Body of pancreas (tissue), 4 donors: ENCODE measurements at regions not wholly inside any gene's neighbourhood (a gene's known extent, or its start where the extent isn't known, plus 50 kb on each side); places are given as distances from the start of the nearest gene placed in this dataset.

Source experiments
- ATAC-seq: fragments of 150-250 bp; one replicate; pipeline ENCODE4 v1.9.1; 2016
- DNase-seq, 4 donors: peaks; one replicate each; pipeline ENCODE4 v3.0.0-alpha.2; 2019
- H3K27ac ChIP-seq, 4 donors: fragments of 200-600 bp; sonication (generic); 1 replicate in 3 of 4; 2 replicates in 1 of 4; pipeline versions ENCODE4 v1.5.1 to v1.6.1; 2016 to 2019; ENCODE audit warnings: mild to moderate bottlenecking in 1 of 4, mixed read lengths in 1 of 4, moderate library complexity in 1 of 4
- H3K27me3 ChIP-seq, 2 donors: fragments of 200-600 bp; sonication (generic); one replicate each; pipeline ENCODE4 v1.6.0; 2016; ENCODE audit warnings: mild to moderate bottlenecking in 1 of 2
- H3K36me3 ChIP-seq, 2 donors: fragments of 200-600 bp; sonication (generic); replicated peaks in 1 of 2; 2 replicates each; pipeline ENCODE4 v1.5.1; 2016; ENCODE audit warnings: low read depth in 2 of 2; ENCODE audit not compliant: insufficient read depth in 1 of 2
- H3K4me1 ChIP-seq: fragments of 200-600 bp; sonication (generic); one replicate; pipeline ENCODE4 v1.6.0; 2016
- H3K4me3 ChIP-seq, 2 donors: fragments of 200-600 bp; sonication (generic); 1 replicate in 1 of 2; 2 replicates in 1 of 2; pipeline ENCODE4 v1.5.1; 2016 to 2019
- H3K9me3 ChIP-seq, 3 donors: fragments of 200-600 bp; sonication (generic); 1 replicate in 2 of 3; 2 replicates in 1 of 3; pipeline ENCODE4 v1.5.1; 2016
- POLR2A ChIP-seq, 3 donors: fragments of 450-650 bp; IDR thresholded peaks; one replicate each; pipeline ENCODE4 v1.6.1; 2016; ENCODE audit warnings: antibody characterized with exemption in 3 of 3, mild to moderate bottlenecking in 2 of 3
- WGBS, 2 donors: methylation state at CpG; one replicate each; pipeline ENCODE4 v1.1.5; 2017; 5-methylcytosine and 5-hydroxymethylcytosine counted together
- intact Hi-C: fragments of 100-400 bp; cut with DNase I; formaldehyde crosslinking; loops from one replicate; pipeline ENCODE4 v1.15.1; 2023
- TF ChIP-seq, protein P1 (sequence below), 7 experiments: fragments of 450-650 bp in 4 of 7; fragments of 200-600 bp in 3 of 7; sonication (generic) in 3 of 7; IDR thresholded peaks; one replicate each; pipeline ENCODE4 v1.5.1; 2016 to 2019; ENCODE audit warnings: antibody characterized with exemption in 7 of 7

DNA sequence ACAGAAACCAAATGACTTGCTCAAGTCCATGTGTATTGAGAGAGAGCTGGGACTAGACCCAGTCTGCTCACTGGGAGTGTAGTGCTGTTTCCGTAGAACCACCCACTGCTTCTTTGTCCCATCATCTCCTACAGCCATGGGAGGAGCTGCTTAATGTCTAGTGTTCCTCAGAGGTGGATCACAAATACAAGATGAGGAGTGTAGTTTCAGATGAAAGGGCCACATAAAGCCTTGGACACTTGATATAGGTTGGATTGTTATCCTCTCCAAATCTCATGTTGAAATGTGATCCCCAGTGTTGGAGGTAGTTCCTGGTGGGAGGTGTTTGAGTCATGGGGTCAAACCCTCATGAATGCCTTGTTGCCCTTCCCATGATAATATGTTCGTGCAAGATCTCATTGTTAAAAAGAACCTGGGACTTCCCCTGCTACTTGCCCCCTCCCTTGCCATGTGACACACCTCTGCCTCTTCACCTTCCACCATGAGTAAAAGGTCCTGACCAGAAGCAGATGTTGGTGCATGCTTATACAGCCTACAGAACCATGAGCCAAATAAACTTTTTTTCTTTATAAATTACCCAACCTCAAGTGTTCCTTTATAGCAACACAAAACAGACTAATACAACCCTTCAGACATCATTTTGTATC is 127.5 kb upstream of the DNAH14 start:
- intact Hi-C loops: no loop called here
- Histone ChIP-seq H3K4me1 (no peaks in the 10 kb centered on the region), H3K27ac (no peak overlapping the region), H3K9me3 (no peaks in the 10 kb centered on the region), H3K27me3 (no peaks in the 10 kb centered on the region), H3K4me3 (no peak overlapping the region), H3K36me3 (no peaks in the 10 kb centered on the region)
- no peak for TF ChIP-seq POLR2A (IDR thresholded peaks at IDR 0.05)
- TF ChIP-seq, protein P1, sequence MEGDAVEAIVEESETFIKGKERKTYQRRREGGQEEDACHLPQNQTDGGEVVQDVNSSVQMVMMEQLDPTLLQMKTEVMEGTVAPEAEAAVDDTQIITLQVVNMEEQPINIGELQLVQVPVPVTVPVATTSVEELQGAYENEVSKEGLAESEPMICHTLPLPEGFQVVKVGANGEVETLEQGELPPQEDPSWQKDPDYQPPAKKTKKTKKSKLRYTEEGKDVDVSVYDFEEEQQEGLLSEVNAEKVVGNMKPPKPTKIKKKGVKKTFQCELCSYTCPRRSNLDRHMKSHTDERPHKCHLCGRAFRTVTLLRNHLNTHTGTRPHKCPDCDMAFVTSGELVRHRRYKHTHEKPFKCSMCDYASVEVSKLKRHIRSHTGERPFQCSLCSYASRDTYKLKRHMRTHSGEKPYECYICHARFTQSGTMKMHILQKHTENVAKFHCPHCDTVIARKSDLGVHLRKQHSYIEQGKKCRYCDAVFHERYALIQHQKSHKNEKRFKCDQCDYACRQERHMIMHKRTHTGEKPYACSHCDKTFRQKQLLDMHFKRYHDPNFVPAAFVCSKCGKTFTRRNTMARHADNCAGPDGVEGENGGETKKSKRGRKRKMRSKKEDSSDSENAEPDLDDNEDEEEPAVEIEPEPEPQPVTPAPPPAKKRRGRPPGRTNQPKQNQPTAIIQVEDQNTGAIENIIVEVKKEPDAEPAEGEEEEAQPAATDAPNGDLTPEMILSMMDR (IDR thresholded peaks at IDR 0.05): no peak
- DNase-seq (no peak), ATAC-seq (no peak)
- WGBS, 2 donors: 75 to 79% methylated on average over 2 of the region's 2 CpGs

DNA sequence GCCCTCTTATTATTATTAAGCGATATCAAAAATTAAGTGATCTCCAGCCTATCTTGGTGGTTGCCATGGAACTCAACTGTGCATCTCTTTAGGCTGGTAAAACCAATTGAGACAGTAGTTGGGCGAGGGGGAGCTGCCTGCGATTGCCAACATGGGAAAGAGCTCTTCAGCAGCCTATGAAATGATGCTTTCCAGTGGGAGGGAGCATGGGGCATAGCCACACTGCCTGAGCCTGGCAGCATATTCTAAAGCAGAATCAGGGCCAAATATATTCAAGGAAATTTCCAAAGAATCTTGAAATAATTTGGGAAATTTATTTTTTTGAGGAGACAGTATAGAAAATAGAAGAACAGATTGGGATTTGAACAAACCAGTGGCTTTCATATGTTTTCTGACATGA is 126.9 kb upstream of the DNAH14 start:
- WGBS, 2 donors: 63 to 67% methylated on average over 3 of the region's 3 CpGs
- no peak overlapping the region for H3K27ac ChIP-seq
- ATAC-seq (no peak), DNase-seq (no peak)
- H3K4me1 ChIP-seq: no peaks in the 10 kb centered on the region
- TF ChIP-seq, protein P1 (IDR thresholded peaks at IDR 0.05): no peak
- no peaks in the 10 kb centered on the region for H3K9me3 ChIP-seq
- intact Hi-C loops: no loop called here
- no peaks in the 10 kb centered on the region for H3K27me3 ChIP-seq
- no peaks in the 10 kb centered on the region for H3K36me3 ChIP-seq
- no peak overlapping the region for H3K4me3 ChIP-seq

DNA sequence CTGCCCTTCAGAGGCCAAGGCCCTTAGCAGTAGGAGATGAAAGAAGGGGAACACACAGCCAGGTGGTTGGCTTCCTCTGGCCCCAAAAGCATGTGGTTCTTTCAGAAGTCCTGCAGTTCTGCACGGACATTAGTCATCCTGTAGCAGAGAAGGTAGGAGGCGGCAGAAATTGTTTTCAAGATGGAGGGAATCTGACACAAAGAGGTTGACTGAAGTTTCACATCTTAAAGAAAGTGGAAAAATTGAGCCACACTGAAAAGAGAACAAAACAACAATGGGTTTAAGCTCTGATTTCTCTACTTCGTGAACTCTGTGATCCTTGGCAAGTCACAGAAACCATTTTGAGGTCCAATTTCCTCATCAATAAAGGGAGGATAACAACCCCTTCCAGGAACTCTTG is 125.3 kb upstream of the DNAH14 start:
- Histone ChIP-seq H3K27ac (no peak overlapping the region), H3K27me3 (no peaks in the 10 kb centered on the region), H3K36me3 (no peaks in the 10 kb centered on the region), H3K4me1 (no peaks in the 10 kb centered on the region), H3K4me3 (no peak overlapping the region), H3K9me3 (no peaks in the 10 kb centered on the region)
- intact Hi-C loops: no loop called here
- WGBS, 2 donors: 79 to 80% methylated on average over 3 of the region's 3 CpGs
- DNase-seq (no peak), ATAC-seq (no peak)
- no peak for TF ChIP-seq POLR2A (IDR thresholded peaks at IDR 0.05)
- TF ChIP-seq, protein P1 (IDR thresholded peaks at IDR 0.05): no peak

DNA sequence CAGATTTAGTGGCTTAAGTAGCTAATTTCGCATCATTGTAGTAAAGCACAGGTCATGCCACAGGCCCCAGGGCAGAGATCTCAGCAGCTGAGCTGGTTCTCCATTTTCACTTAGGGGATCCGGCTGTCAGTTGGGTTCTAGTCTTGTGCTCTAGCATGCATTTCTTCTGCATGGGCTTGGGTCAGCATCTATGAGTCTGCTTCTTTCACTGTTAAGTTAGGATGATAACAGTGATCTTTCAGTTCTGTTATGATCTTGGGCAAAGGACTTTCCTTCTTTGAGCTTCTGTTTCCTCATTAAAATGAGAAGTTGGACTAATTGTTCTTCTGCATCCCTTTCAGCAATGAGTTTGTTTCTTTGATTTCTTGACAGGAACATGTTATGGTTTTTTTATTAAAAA is 123.6 kb upstream of the DNAH14 start:
- Histone ChIP-seq H3K4me3 (no peak overlapping the region), H3K4me1 (no peaks in the 10 kb centered on the region), H3K27ac (no peak overlapping the region), H3K27me3 (no peaks in the 10 kb centered on the region), H3K36me3 (no peaks in the 10 kb centered on the region), H3K9me3 (no peaks in the 10 kb centered on the region)
- no peak for DNase-seq
- intact Hi-C loops: no loop called here
- ATAC-seq: no peak
- TF ChIP-seq, protein P1 (IDR thresholded peaks at IDR 0.05): no peak
- no peak for TF ChIP-seq POLR2A (IDR thresholded peaks at IDR 0.05)
- 90 to 97% methylated on average over 2 of the region's 2 CpGs for WGBS, 2 donors

DNA sequence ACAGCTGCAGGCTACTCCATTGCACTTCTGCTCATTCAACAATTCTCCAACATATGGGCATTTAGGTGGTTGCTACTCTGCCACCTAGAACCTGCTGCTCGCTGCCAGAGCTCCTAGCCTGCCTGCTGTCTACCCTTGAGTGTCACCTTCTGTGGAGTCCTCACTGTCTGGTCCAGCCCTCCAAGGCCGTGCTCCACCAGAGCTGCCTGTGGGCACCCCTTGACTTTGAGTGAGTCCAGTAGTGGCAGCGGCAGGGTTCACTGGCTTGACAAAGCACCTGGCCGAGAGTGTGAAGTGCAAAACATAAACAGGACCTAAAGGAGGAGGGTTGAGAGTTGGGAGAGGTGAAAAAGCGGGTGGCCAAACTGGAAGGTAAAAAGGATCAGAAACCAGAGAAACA is 120.3 kb upstream of the DNAH14 start:
- no peaks in the 10 kb centered on the region for H3K27me3 ChIP-seq
- no peaks in the 10 kb centered on the region for H3K36me3 ChIP-seq
- no peaks in the 10 kb centered on the region for H3K9me3 ChIP-seq
- WGBS, 2 donors: 89 to 92% methylated on average over 5 of the region's 5 CpGs
- no peak for DNase-seq
- H3K4me1 ChIP-seq: no peaks in the 10 kb centered on the region
- no peak overlapping the region for H3K4me3 ChIP-seq
- intact Hi-C loops: no loop called here
- H3K27ac ChIP-seq: no peak overlapping the region
- TF ChIP-seq POLR2A (IDR thresholded peaks at IDR 0.05): no peak
- TF ChIP-seq, protein P1 (IDR thresholded peaks at IDR 0.05): no peak
- no peak for ATAC-seq
